ENCODE measurements at regions not wholly inside any gene's neighbourhood (a gene's known extent, or its start where the extent isn't known, plus 50 kb on each side); places are given as distances from the start of the nearest gene placed in this dataset.

DNA sequence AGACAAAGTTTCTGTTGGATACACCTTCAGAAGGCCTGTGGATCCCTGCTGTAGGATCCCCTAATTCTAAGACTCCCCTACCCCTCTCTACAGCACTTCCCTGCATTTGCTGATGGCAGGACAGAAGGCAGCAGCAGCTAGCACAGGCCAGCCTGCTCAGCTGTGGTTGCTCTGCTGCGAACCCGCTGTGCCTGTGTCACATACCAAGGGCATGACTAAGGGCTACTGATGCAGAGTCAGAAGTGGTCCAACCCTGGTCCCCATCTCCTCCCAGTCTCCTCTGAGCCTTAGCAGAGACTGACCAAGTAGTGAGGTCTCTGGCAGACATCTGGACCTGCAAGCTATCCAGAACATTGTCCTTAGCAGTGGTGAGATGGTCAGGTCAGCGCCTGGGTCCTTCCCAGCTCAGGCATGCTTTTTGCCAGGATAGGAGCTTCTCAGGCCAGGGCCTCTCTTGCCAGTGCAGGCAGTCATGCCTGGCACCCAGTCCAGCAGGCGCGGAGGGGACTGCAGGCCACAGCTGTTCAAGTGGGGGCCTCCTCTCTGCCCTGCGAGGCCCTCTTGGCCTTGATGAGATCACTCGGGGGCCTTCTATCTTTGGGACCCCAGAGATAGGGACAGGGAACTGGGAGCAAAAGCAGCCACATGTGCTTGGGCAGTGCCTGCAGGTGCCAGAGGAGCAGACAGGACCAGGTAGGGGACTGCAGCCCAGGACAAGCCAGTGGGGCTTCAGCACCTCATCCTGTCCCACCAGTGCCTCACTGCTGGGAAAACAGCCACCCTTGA is 146.4 kb downstream of the ZNF248 start:
- no peaks in the 10 kb centered on the region; a peak in 1 of 5 replicates for H3K27me3 ChIP-seq (ENCODE audit: control insufficient read depth in 1 of 2, insufficient read depth in 2 of 2, low read length in 2 of 2)
- H3K4me2 ChIP-seq (ENCODE audit: low read depth, low read length) = no peak overlapping the region
- WGBS (ENCODE audit: low lambda C conversion rate) = 44% methylated on average over 4 of the region's 7 CpGs
- CTCF ChIA-PET (ENCODE audit: low intra/inter-chr PET ratio, low total read pairs) = no interaction called here
- H3K27ac ChIP-seq (ENCODE audit: extremely low read length, insufficient read depth, low read length) = no peak overlapping the region
- H3K4me3 ChIP-seq (replicated peaks in 1 of 3; ENCODE audit: insufficient read depth in 1 of 3, low read depth in 2 of 3, low read length in 3 of 3) = no peak overlapping the region
- in situ Hi-C loops (cut with HindIII; ENCODE audit: extremely low pct_ligation_motif_present, low pct_unique_long_range_greater_than_20kb) = no loop called here
- intact Hi-C loops (cut with micrococcal nuclease; ENCODE audit: unreplicated experiment) = no loop called here
- H3K9me3 ChIP-seq (ENCODE audit: low read length) = no peaks in the 10 kb centered on the region
- no TSS peak for BruUV-seq (replicated peaks)
- POLR2A ChIA-PET = no interaction called here
- H2AFZ ChIP-seq (ENCODE audit: low read length) = no peak overlapping the region
- ATAC-seq (peak; percentile 51), FAIRE-seq (no peak), DNase-seq (ENCODE audit: low spot score) (no peak)
- TF ChIP-seq, protein P1, sequence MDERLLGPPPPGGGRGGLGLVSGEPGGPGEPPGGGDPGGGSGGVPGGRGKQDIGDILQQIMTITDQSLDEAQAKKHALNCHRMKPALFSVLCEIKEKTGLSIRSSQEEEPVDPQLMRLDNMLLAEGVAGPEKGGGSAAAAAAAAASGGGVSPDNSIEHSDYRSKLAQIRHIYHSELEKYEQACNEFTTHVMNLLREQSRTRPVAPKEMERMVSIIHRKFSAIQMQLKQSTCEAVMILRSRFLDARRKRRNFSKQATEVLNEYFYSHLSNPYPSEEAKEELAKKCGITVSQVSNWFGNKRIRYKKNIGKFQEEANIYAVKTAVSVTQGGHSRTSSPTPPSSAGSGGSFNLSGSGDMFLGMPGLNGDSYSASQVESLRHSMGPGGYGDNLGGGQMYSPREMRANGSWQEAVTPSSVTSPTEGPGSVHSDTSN (CRISPR knock-in tag; IDR thresholded peaks at IDR 0.05) = no peak
- TF ChIP-seq FOXP1 (IDR thresholded peaks at IDR 0.05) = no peak
- no peak for TF ChIP-seq FOXP1 (CRISPR knock-in tag; IDR thresholded peaks at IDR 0.05)
- TF ChIP-seq, protein P2, sequence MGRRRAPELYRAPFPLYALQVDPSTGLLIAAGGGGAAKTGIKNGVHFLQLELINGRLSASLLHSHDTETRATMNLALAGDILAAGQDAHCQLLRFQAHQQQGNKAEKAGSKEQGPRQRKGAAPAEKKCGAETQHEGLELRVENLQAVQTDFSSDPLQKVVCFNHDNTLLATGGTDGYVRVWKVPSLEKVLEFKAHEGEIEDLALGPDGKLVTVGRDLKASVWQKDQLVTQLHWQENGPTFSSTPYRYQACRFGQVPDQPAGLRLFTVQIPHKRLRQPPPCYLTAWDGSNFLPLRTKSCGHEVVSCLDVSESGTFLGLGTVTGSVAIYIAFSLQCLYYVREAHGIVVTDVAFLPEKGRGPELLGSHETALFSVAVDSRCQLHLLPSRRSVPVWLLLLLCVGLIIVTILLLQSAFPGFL (CRISPR knock-in tag; IDR thresholded peaks at IDR 0.05) = no peak
- TF ChIP-seq, protein P3, sequence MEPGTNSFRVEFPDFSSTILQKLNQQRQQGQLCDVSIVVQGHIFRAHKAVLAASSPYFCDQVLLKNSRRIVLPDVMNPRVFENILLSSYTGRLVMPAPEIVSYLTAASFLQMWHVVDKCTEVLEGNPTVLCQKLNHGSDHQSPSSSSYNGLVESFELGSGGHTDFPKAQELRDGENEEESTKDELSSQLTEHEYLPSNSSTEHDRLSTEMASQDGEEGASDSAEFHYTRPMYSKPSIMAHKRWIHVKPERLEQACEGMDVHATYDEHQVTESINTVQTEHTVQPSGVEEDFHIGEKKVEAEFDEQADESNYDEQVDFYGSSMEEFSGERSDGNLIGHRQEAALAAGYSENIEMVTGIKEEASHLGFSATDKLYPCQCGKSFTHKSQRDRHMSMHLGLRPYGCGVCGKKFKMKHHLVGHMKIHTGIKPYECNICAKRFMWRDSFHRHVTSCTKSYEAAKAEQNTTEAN (CRISPR knock-in tag; conservative IDR thresholded peaks at IDR 0.05) = no peak
- no peak for TF ChIP-seq MAFG (CRISPR knock-in tag; IDR thresholded peaks at IDR 0.05)
- no peak for TF ChIP-seq HMGA1 (CRISPR knock-in tag; conservative IDR thresholded peaks at IDR 0.05)
- TF ChIP-seq PPARG (CRISPR knock-in tag; conservative IDR thresholded peaks at IDR 0.05) = no peak
- TF ChIP-seq MIER3 (CRISPR knock-in tag; IDR thresholded peaks at IDR 0.05; ENCODE audit: borderline replicate concordance) = no peak
- no peak for TF ChIP-seq ZNF3 (CRISPR knock-in tag; IDR thresholded peaks at IDR 0.05)
- TF ChIP-seq, protein P4, sequence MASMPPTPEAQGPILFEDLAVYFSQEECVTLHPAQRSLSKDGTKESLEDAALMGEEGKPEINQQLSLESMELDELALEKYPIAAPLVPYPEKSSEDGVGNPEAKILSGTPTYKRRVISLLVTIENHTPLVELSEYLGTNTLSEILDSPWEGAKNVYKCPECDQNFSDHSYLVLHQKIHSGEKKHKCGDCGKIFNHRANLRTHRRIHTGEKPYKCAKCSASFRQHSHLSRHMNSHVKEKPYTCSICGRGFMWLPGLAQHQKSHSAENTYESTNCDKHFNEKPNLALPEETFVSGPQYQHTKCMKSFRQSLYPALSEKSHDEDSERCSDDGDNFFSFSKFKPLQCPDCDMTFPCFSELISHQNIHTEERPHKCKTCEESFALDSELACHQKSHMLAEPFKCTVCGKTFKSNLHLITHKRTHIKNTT (CRISPR knock-in tag; IDR thresholded peaks at IDR 0.05) = no peak
- no peak for TF ChIP-seq HNF4A (CRISPR knock-in tag; IDR thresholded peaks at IDR 0.05)
- no peak for TF ChIP-seq KDM5A (IDR thresholded peaks at IDR 0.05; ENCODE audit: borderline replicate concordance, low read length)
- no peak for TF ChIP-seq ZNF549 (CRISPR knock-in tag; IDR thresholded peaks at IDR 0.05)
- no peak for TF ChIP-seq ETV5 (CRISPR knock-in tag; IDR thresholded peaks at IDR 0.05; ENCODE audit: borderline replicate concordance)
- TF ChIP-seq ZNF253 (CRISPR knock-in tag; IDR thresholded peaks at IDR 0.05; ENCODE audit: borderline replicate concordance) = no peak
- TF ChIP-seq, protein P5, sequence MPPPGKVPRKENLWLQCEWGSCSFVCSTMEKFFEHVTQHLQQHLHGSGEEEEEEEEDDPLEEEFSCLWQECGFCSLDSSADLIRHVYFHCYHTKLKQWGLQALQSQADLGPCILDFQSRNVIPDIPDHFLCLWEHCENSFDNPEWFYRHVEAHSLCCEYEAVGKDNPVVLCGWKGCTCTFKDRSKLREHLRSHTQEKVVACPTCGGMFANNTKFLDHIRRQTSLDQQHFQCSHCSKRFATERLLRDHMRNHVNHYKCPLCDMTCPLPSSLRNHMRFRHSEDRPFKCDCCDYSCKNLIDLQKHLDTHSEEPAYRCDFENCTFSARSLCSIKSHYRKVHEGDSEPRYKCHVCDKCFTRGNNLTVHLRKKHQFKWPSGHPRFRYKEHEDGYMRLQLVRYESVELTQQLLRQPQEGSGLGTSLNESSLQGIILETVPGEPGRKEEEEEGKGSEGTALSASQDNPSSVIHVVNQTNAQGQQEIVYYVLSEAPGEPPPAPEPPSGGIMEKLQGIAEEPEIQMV (CRISPR knock-in tag; IDR thresholded peaks at IDR 0.05; ENCODE audit: low read depth) = no peak
- no peak for TF ChIP-seq GABPB1 (CRISPR knock-in tag; IDR thresholded peaks at IDR 0.05)
- no peaks in the 10 kb centered on the region for H3K4me1 ChIP-seq (ENCODE audit: insufficient read depth, low read length)
- H3K9ac ChIP-seq (ENCODE audit: insufficient read depth, low read depth, low read length) = no peak overlapping the region
- H3K36me3 ChIP-seq (replicated peaks in 1 of 2; ENCODE audit: control insufficient read depth in 1 of 2, insufficient read depth in 2 of 2, low read length in 2 of 2) = no peaks in the 10 kb centered on the region
- H3K79me2 ChIP-seq (ENCODE audit: insufficient read depth, low read length) = no peaks in the 10 kb centered on the region
- H4K20me1 ChIP-seq (ENCODE audit: insufficient read depth, low read length) = no peaks in the 10 kb centered on the region

Measured in HepG2 (cell line).